Mesenchymal stem cell (in vitro differentiated cells and primary cell): ENCODE measurements at regions not wholly inside any gene's neighbourhood (a gene's known extent, or its start where the extent isn't known, plus 50 kb on each side); places are given as distances from the start of the nearest gene placed in this dataset.

Experiments
- DNase-seq: peaks from one replicate; pipeline ENCODE4 v3.0.0-alpha.2; 2013
- H2AFZ ChIP-seq: one replicate; pipeline ENCODE4 v1.6.1; 2013; ENCODE audit warnings: low read depth, mild to moderate bottlenecking, control low read depth, inconsistent platforms, low read length, moderate library complexity
- H2AK5ac ChIP-seq: 2 replicates; pipeline ENCODE4 v1.6.1; 2013; ENCODE audit warnings: low read length, moderate library complexity, mild to moderate bottlenecking, inconsistent platforms; ENCODE audit not compliant: severe bottlenecking
- H2BK120ac ChIP-seq: one replicate; pipeline ENCODE4 v1.6.1; 2013; ENCODE audit warnings: low read depth, mild to moderate bottlenecking, inconsistent platforms, low read length, moderate library complexity
- H2BK12ac ChIP-seq, 2 experiments: one replicate each; pipeline ENCODE4 v1.6.1; 2013; ENCODE audit warnings: inconsistent platforms in 2 of 2, low read length in 2 of 2, mild to moderate bottlenecking in 2 of 2, moderate library complexity in 2 of 2, control low read depth in 1 of 2
- H2BK15ac ChIP-seq: one replicate; pipeline ENCODE4 v1.6.1; 2013; ENCODE audit warnings: mild to moderate bottlenecking, low read depth, inconsistent platforms; ENCODE audit not compliant: poor library complexity, severe bottlenecking
- H2BK5ac ChIP-seq: 2 replicates; pipeline ENCODE4 v1.6.1; 2013; ENCODE audit warnings: low read depth, mild to moderate bottlenecking, low read length, control low read depth, inconsistent platforms; ENCODE audit not compliant: poor library complexity, severe bottlenecking
- H3K14ac ChIP-seq, 2 experiments: one replicate each; pipeline ENCODE4 v1.6.1; 2013; ENCODE audit warnings: inconsistent platforms in 2 of 2, low read length in 2 of 2, control low read depth in 1 of 2, mild to moderate bottlenecking in 1 of 2, moderate library complexity in 1 of 2
- H3K18ac ChIP-seq, 2 experiments: one replicate each; pipeline ENCODE4 v1.6.1; 2013; ENCODE audit warnings: inconsistent platforms in 2 of 2, low read length in 2 of 2, control low read depth in 1 of 2, low read depth in 1 of 2, mild to moderate bottlenecking in 1 of 2
- H3K23ac ChIP-seq, 2 experiments: one replicate each; pipeline ENCODE4 v1.6.1; 2013; ENCODE audit warnings: inconsistent platforms in 2 of 2, low read length in 2 of 2, mild to moderate bottlenecking in 2 of 2, moderate library complexity in 2 of 2, control low read depth in 1 of 2
- H3K27ac ChIP-seq: 2 replicates; pipeline ENCODE4 v1.5.1; 2013; ENCODE audit warnings: mild to moderate bottlenecking, moderate library complexity, low read length, control low read depth, inconsistent platforms; ENCODE audit not compliant: poor library complexity, severe bottlenecking
- H3K27me3 ChIP-seq, 2 experiments: 2 replicates each; pipeline versions ENCODE4 v1.6.1 to v1.7.0; 2013; ENCODE audit warnings: low read length in 2 of 2, mild to moderate bottlenecking in 2 of 2, moderate library complexity in 2 of 2, control low read depth in 1 of 2, inconsistent platforms in 1 of 2; ENCODE audit not compliant: control insufficient read depth in 1 of 2, insufficient read depth in 1 of 2
- H3K36me3 ChIP-seq, 2 experiments: 2 replicates each; pipeline versions ENCODE4 v1.6.1 to v1.7.0; 2013; ENCODE audit warnings: low read length in 2 of 2, control low read depth in 1 of 2, inconsistent platforms in 1 of 2, low read depth in 1 of 2, mild to moderate bottlenecking in 1 of 2; ENCODE audit not compliant: insufficient read depth in 2 of 2, control insufficient read depth in 1 of 2
- H3K4ac ChIP-seq, 2 experiments: one replicate each; pipeline ENCODE4 v1.6.1; 2013; ENCODE audit warnings: inconsistent platforms in 2 of 2, low read length in 2 of 2, mild to moderate bottlenecking in 2 of 2, moderate library complexity in 2 of 2, control low read depth in 1 of 2, low read depth in 1 of 2
- H3K4me1 ChIP-seq: 2 replicates; pipeline ENCODE4 v1.6.1; 2013; ENCODE audit warnings: low read depth, low read length, control low read depth; ENCODE audit not compliant: control insufficient read depth, insufficient read depth
- H3K4me2 ChIP-seq: 2 replicates; pipeline ENCODE4 v1.6.1; 2013; ENCODE audit warnings: low read length, mild to moderate bottlenecking, inconsistent platforms; ENCODE audit not compliant: poor library complexity, severe bottlenecking
- H3K4me3 ChIP-seq, 2 experiments: 2 replicates each; pipeline versions ENCODE4 v1.5.1 to v1.7.0; 2013; ENCODE audit warnings: low read length in 2 of 2, mild to moderate bottlenecking in 2 of 2, control low read depth in 1 of 2, low read depth in 1 of 2; ENCODE audit not compliant: insufficient read depth in 1 of 2
- H3K79me1 ChIP-seq: replicated peaks from 2 replicates; pipeline ENCODE4 v1.6.1; 2013; ENCODE audit warnings: mild to moderate bottlenecking, control low read depth, low read length, inconsistent platforms; ENCODE audit not compliant: poor library complexity, severe bottlenecking
- H3K9ac ChIP-seq: 2 replicates; pipeline ENCODE4 v1.7.0; 2013; ENCODE audit warnings: mild to moderate bottlenecking, low read length, moderate library complexity
- H3K9me3 ChIP-seq: 2 replicates; pipeline ENCODE4 v1.7.0; 2013; ENCODE audit warnings: mild to moderate bottlenecking, low read length; ENCODE audit not compliant: control insufficient read depth
- H4K8ac ChIP-seq: one replicate; pipeline ENCODE4 v1.6.1; 2013; ENCODE audit warnings: inconsistent platforms, mild to moderate bottlenecking, low read length, moderate library complexity
- H4K91ac ChIP-seq: one replicate; pipeline ENCODE4 v1.6.1; 2013; ENCODE audit warnings: mild to moderate bottlenecking, low read length, inconsistent platforms
- WGBS: methylation state at CpG from one replicate; pipeline ENCODE4 v1.1.7; 2013; ENCODE audit warnings: mixed read lengths; 5-methylcytosine and 5-hydroxymethylcytosine counted together

DNA sequence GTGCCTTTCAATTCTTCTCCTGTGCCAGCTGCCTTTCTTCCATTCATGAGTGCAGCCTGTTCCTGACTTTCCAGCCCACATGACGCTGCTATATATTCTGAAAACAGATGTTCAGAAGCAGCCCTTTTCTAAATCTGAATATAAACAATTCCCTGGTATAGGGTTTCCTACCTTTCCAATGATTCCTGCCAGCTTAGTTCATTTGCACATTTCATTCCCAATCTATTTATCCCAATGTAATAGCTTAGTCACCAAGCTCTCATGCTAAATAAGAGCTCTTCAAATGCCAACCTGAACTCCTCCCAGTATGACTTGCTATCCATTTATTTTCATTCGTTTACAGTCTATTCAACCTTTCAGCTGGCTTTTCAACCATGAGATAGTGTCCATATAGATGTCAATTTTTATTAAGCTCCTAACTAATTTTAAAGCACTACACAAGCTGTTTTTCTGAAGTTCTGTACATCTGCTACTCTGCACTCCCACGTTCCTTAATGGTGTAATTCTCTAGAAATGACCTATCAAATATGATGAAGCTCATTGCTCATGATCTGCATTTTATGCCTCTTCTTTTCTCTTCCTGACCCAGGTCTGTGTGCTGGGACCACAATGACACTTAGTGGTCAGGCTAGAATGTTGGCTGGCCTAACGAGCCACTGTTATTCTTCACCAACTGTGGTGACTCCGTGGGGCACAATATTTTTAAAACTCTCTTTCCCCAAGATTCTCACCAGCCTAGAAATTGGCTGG lies 605.0 kb upstream of the TBL1XR1 start:
- Histone ChIP-seq H3K4me2 (no peak overlapping the region), H2AK5ac (no peak overlapping the region), H2BK15ac (no peak overlapping the region), H3K79me1 (no peaks in the 10 kb centered on the region), H3K4me1 (no peaks in the 10 kb centered on the region), H3K23ac (no peak overlapping the region), H3K4ac (no peak overlapping the region), H3K9ac (no peak overlapping the region), H3K9me3 (no peaks in the 10 kb centered on the region), H3K27ac (no peak overlapping the region), H2BK12ac (peak overlapping the region in 1 of 2 experiments; percentile 54), H3K14ac (no peak overlapping the region), H2BK120ac (no peak overlapping the region), H4K91ac (no peak overlapping the region), H4K8ac (no peak overlapping the region), H2AFZ (no peak overlapping the region), H3K36me3 (no peaks in the 10 kb centered on the region), H3K18ac (peak overlapping the region in 1 of 2 experiments; percentile 21), H2BK5ac (no peak overlapping the region), H3K27me3 (no peaks in the 10 kb centered on the region), H3K4me3 (no peak overlapping the region)
- peak; percentile 25 for DNase-seq
- WGBS: 58% methylated on average over 5 of the region's 5 CpGs

DNA sequence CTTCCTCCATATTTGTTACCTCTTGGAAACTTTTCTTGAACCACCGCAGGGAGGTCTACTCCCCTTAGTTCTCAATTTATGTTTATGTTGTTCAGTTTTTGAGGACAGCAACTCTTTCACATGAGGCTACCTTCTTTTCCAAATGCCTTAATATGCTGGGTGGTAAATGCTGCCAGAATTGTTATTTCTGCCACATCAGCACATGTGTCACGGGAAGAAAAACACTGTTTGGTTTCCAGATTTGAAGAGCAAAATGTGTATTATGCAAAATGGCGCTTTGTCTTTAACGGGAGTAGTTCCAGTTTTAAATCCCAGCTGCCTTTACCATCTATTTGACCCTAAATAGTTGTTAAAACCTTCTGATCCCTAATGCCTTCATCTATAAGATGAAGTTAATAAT lies 606.2 kb upstream of the TBL1XR1 start:
- Histone ChIP-seq H2AFZ (no peak overlapping the region), H3K27ac (no peak overlapping the region), H3K79me1 (no peaks in the 10 kb centered on the region), H3K36me3 (no peaks in the 10 kb centered on the region), H2BK5ac (no peak overlapping the region), H4K91ac (no peak overlapping the region), H3K23ac (no peak overlapping the region), H3K4me3 (no peak overlapping the region), H3K27me3 (no peaks in the 10 kb centered on the region), H4K8ac (no peak overlapping the region), H2BK12ac (no peak overlapping the region), H3K4me1 (no peaks in the 10 kb centered on the region), H3K9ac (no peak overlapping the region), H3K4ac (no peak overlapping the region), H3K4me2 (no peak overlapping the region), H2AK5ac (no peak overlapping the region), H2BK15ac (no peak overlapping the region), H3K18ac (no peak overlapping the region), H2BK120ac (no peak overlapping the region), H3K14ac (no peak overlapping the region), H3K9me3 (no peaks in the 10 kb centered on the region)
- WGBS: 95% methylated on average over 3 of the region's 4 CpGs
- no peak for DNase-seq

- Histone ChIP-seq H4K91ac (no peak overlapping the region), H3K27me3 (no peaks in the 10 kb centered on the region), H3K4me1 (no peaks in the 10 kb centered on the region), H3K14ac (no peak overlapping the region), H3K27ac (no peak overlapping the region), H2AK5ac (no peak overlapping the region), H3K9ac (no peak overlapping the region), H2BK12ac (no peak overlapping the region), H3K4me2 (no peak overlapping the region), H3K4me3 (no peak overlapping the region), H3K36me3 (no peaks in the 10 kb centered on the region), H2BK5ac (no peak overlapping the region), H2BK15ac (no peak overlapping the region), H2AFZ (no peak overlapping the region), H3K9me3 (no peaks in the 10 kb centered on the region), H3K79me1 (no peaks in the 10 kb centered on the region), H2BK120ac (no peak overlapping the region), H3K23ac (no peak overlapping the region), H3K4ac (no peak overlapping the region), H4K8ac (no peak overlapping the region), H3K18ac (no peak overlapping the region)
- WGBS: over 99% methylated on average over 3 of the region's 3 CpGs
- no peak for DNase-seq
These were observed 606.8 kb upstream of the TBL1XR1 start for GRCh38 chr3:177804032-177804431.

- Histone ChIP-seq H3K9ac (no peak overlapping the region), H3K79me1 (no peaks in the 10 kb centered on the region)
- 96% methylated on average over 7 of the region's 9 CpGs for WGBS
These were observed 607.4 kb upstream of the TBL1XR1 start for GRCh38 chr3:177804646-177805045.

More at GRCh38 chr3:177804646-177805045, 607.4 kb upstream of the TBL1XR1 start:
- Histone ChIP-seq H3K4me2 (no peak overlapping the region), H2AK5ac (no peak overlapping the region), H3K14ac (no peak overlapping the region), H3K18ac (no peak overlapping the region), H4K8ac (no peak overlapping the region), H2BK120ac (no peak overlapping the region), H3K27ac (no peak overlapping the region), H4K91ac (no peak overlapping the region), H3K4ac (no peak overlapping the region), H3K4me1 (no peaks in the 10 kb centered on the region), H2BK12ac (peak overlapping the region in 1 of 2 experiments; percentile 28), H2AFZ (no peak overlapping the region), H2BK15ac (no peak overlapping the region), H3K9me3 (no peaks in the 10 kb centered on the region), H3K4me3 (no peak overlapping the region), H2BK5ac (no peak overlapping the region), H3K27me3 (no peaks in the 10 kb centered on the region), H3K23ac (no peak overlapping the region), H3K36me3 (no peaks in the 10 kb centered on the region)
- DNase-seq: no peak
